ENCODE measurements at regions not wholly inside any gene's neighbourhood (a gene's known extent, or its start where the extent isn't known, plus 50 kb on each side); places are given as distances from the start of the nearest gene placed in this dataset.
"Not testable (repeated sequence)": the region's sequence is repeated elsewhere in the genome, so short reads cannot be mapped to it uniquely, and the experiment has no call there.

- no peaks in the 10 kb centered on the region for H3K27me3 ChIP-seq (ENCODE audit: control insufficient read depth, insufficient read depth, low read length)
- no peaks in the 10 kb centered on the region for H3K36me3 ChIP-seq (ENCODE audit: control insufficient read depth, insufficient read depth, low read length)
- H3K4me1 ChIP-seq (ENCODE audit: control insufficient read depth, insufficient read depth, low read length): peaks cover 10% of the 10 kb centered on the region
- no peak overlapping the region for H3K9ac ChIP-seq (ENCODE audit: low read length)
- H3K27ac ChIP-seq (ENCODE audit: low read depth, low read length): no peak overlapping the region
- H3K9me3 ChIP-seq (ENCODE audit: control insufficient read depth, insufficient read depth, low read depth, low read length): no peaks in the 10 kb centered on the region; the same call in 1 of the 2 replicates
- H3K4me3 ChIP-seq (ENCODE audit: low read depth, low read length): no peak overlapping the region
These were observed 192.4 kb downstream of the SEC14L1 start for GRCh38 chr17:77332981-77333685.

- no peak overlapping the region for H3K4me3 ChIP-seq (ENCODE audit: low read depth, low read length)
- no peaks in the 10 kb centered on the region; the same call in 1 of the 2 replicates for H3K9me3 ChIP-seq (ENCODE audit: control insufficient read depth, insufficient read depth, low read depth, low read length)
- H3K36me3 ChIP-seq (ENCODE audit: control insufficient read depth, insufficient read depth, low read length): no peaks in the 10 kb centered on the region
- H3K27ac ChIP-seq (ENCODE audit: low read depth, low read length): no peak overlapping the region
- no peak overlapping the region for H3K9ac ChIP-seq (ENCODE audit: low read length)
- no peaks in the 10 kb centered on the region for H3K4me1 ChIP-seq (ENCODE audit: control insufficient read depth, insufficient read depth, low read length)
- no peaks in the 10 kb centered on the region for H3K27me3 ChIP-seq (ENCODE audit: control insufficient read depth, insufficient read depth, low read length)
These were observed 196.4 kb downstream of the SEC14L1 start for GRCh38 chr17:77337150-77337549.

- H3K4me1 ChIP-seq (ENCODE audit: control insufficient read depth, insufficient read depth, low read length): no peaks in the 10 kb centered on the region
- peaks cover 15% of the 10 kb centered on the region for H3K9me3 ChIP-seq (ENCODE audit: control insufficient read depth, insufficient read depth, low read depth, low read length)
- no peaks in the 10 kb centered on the region for H3K27me3 ChIP-seq (ENCODE audit: control insufficient read depth, insufficient read depth, low read length)
- no peak overlapping the region for H3K9ac ChIP-seq (ENCODE audit: low read length)
- H3K4me3 ChIP-seq (ENCODE audit: low read depth, low read length): no peak overlapping the region
- H3K36me3 ChIP-seq (ENCODE audit: control insufficient read depth, insufficient read depth, low read length): no peaks in the 10 kb centered on the region
- H3K27ac ChIP-seq (ENCODE audit: low read depth, low read length): no peak overlapping the region
These were observed 200.3 kb downstream of the SEC14L1 start for GRCh38 chr17:77341069-77341541.

GRCh38 chr17:77342656-77342990 is 201.9 kb downstream of the SEC14L1 start:
- not testable (repeated sequence) for H3K4me3 ChIP-seq (ENCODE audit: low read depth, low read length); H3K36me3 ChIP-seq (ENCODE audit: control insufficient read depth, insufficient read depth, low read length); H3K27me3 ChIP-seq (ENCODE audit: control insufficient read depth, insufficient read depth, low read length); H3K27ac ChIP-seq (ENCODE audit: low read depth, low read length); H3K4me1 ChIP-seq (ENCODE audit: control insufficient read depth, insufficient read depth, low read length); H3K9ac ChIP-seq (ENCODE audit: low read length)
- peaks cover 17% of the 10 kb centered on the region for H3K9me3 ChIP-seq (ENCODE audit: control insufficient read depth, insufficient read depth, low read depth, low read length)

- H3K4me3 ChIP-seq (ENCODE audit: low read depth, low read length): no peak overlapping the region
- H3K27me3 ChIP-seq (ENCODE audit: control insufficient read depth, insufficient read depth, low read length): no peaks in the 10 kb centered on the region
- no peaks in the 10 kb centered on the region for H3K36me3 ChIP-seq (ENCODE audit: control insufficient read depth, insufficient read depth, low read length)
- H3K9me3 ChIP-seq (ENCODE audit: control insufficient read depth, insufficient read depth, low read depth, low read length): peaks cover 17% of the 10 kb centered on the region
- H3K27ac ChIP-seq (ENCODE audit: low read depth, low read length): no peak overlapping the region
- H3K9ac ChIP-seq (ENCODE audit: low read length): no peak overlapping the region
- no peaks in the 10 kb centered on the region for H3K4me1 ChIP-seq (ENCODE audit: control insufficient read depth, insufficient read depth, low read length)
These were observed 202.4 kb downstream of the SEC14L1 start for GRCh38 chr17:77343031-77343800.

- H3K9me3 ChIP-seq (ENCODE audit: control insufficient read depth, insufficient read depth, low read depth, low read length): peaks cover 17% of the 10 kb centered on the region
- H3K4me1 ChIP-seq (ENCODE audit: control insufficient read depth, insufficient read depth, low read length): no peaks in the 10 kb centered on the region
- H3K36me3 ChIP-seq (ENCODE audit: control insufficient read depth, insufficient read depth, low read length): no peaks in the 10 kb centered on the region
- H3K27me3 ChIP-seq (ENCODE audit: control insufficient read depth, insufficient read depth, low read length): no peaks in the 10 kb centered on the region
- no peak overlapping the region for H3K9ac ChIP-seq (ENCODE audit: low read length)
- no peak overlapping the region for H3K4me3 ChIP-seq (ENCODE audit: low read depth, low read length)
- H3K27ac ChIP-seq (ENCODE audit: low read depth, low read length): no peak overlapping the region
These were observed 203.3 kb downstream of the SEC14L1 start for GRCh38 chr17:77344038-77344437.

- no peaks in the 10 kb centered on the region for H3K27me3 ChIP-seq (ENCODE audit: control insufficient read depth, insufficient read depth, low read length)
- peaks cover 3% of the 10 kb centered on the region for H3K4me1 ChIP-seq (ENCODE audit: control insufficient read depth, insufficient read depth, low read length)
- no peak overlapping the region for H3K9ac ChIP-seq (ENCODE audit: low read length)
- no peak overlapping the region for H3K4me3 ChIP-seq (ENCODE audit: low read depth, low read length)
- H3K27ac ChIP-seq (ENCODE audit: low read depth, low read length): no peak overlapping the region
- peaks cover 20% of the 10 kb centered on the region for H3K9me3 ChIP-seq (ENCODE audit: control insufficient read depth, insufficient read depth, low read depth, low read length)
- H3K36me3 ChIP-seq (ENCODE audit: control insufficient read depth, insufficient read depth, low read length): no peaks in the 10 kb centered on the region
These were observed 204.6 kb downstream of the SEC14L1 start for GRCh38 chr17:77345260-77345910.

- no peak overlapping the region for H3K4me3 ChIP-seq (ENCODE audit: low read depth, low read length)
- no peak overlapping the region for H3K9ac ChIP-seq (ENCODE audit: low read length)
- H3K4me1 ChIP-seq (ENCODE audit: control insufficient read depth, insufficient read depth, low read length): peaks cover 15% of the 10 kb centered on the region
- no peaks in the 10 kb centered on the region for H3K27me3 ChIP-seq (ENCODE audit: control insufficient read depth, insufficient read depth, low read length)
- H3K9me3 ChIP-seq (ENCODE audit: control insufficient read depth, insufficient read depth, low read depth, low read length): peaks cover 20% of the 10 kb centered on the region
- no peaks in the 10 kb centered on the region for H3K36me3 ChIP-seq (ENCODE audit: control insufficient read depth, insufficient read depth, low read length)
- no peak overlapping the region for H3K27ac ChIP-seq (ENCODE audit: low read depth, low read length)
These were observed 206.0 kb downstream of the SEC14L1 start for GRCh38 chr17:77346765-77347164.

GRCh38 chr17:77347544-77347943 is 206.8 kb downstream of the SEC14L1 start:
- Histone ChIP-seq H3K4me3 (ENCODE audit: low read depth, low read length) (no peak overlapping the region), H3K36me3 (ENCODE audit: control insufficient read depth, insufficient read depth, low read length) (no peaks in the 10 kb centered on the region), H3K4me1 (ENCODE audit: control insufficient read depth, insufficient read depth, low read length) (peaks cover 17% of the 10 kb centered on the region), H3K9me3 (ENCODE audit: control insufficient read depth, insufficient read depth, low read depth, low read length) (peaks cover 20% of the 10 kb centered on the region), H3K27me3 (ENCODE audit: control insufficient read depth, insufficient read depth, low read length) (no peaks in the 10 kb centered on the region), H3K9ac (ENCODE audit: low read length) (no peak overlapping the region), H3K27ac (ENCODE audit: low read depth, low read length) (no peak overlapping the region)

GRCh38 chr17:77349976-77350830 is 209.4 kb downstream of the SEC14L1 start:
- Histone ChIP-seq H3K9ac (ENCODE audit: low read length) (no peak overlapping the region), H3K27me3 (ENCODE audit: control insufficient read depth, insufficient read depth, low read length) (no peaks in the 10 kb centered on the region), H3K27ac (ENCODE audit: low read depth, low read length) (no peak overlapping the region), H3K4me3 (ENCODE audit: low read depth, low read length) (no peak overlapping the region), H3K4me1 (ENCODE audit: control insufficient read depth, insufficient read depth, low read length) (peaks cover 17% of the 10 kb centered on the region), H3K9me3 (ENCODE audit: control insufficient read depth, insufficient read depth, low read depth, low read length) (0 out of 2 replicates have a peak, but pooled peaks cover 6% of the 10 kb centered on the region), H3K36me3 (ENCODE audit: control insufficient read depth, insufficient read depth, low read length) (no peaks in the 10 kb centered on the region)
